H1 (cell line): ENCODE measurements at regions not wholly inside any gene's neighbourhood (a gene's known extent, or its start where the extent isn't known, plus 50 kb on each side); places are given as distances from the start of the nearest gene placed in this dataset.

Source experiments
- CTCF ChIA-PET: fragments of 300-600 bp; sonication (Branson Sonifier 250); formaldehyde crosslinking; loops from one replicate; lab custom pipeline; 2021; ENCODE audit not compliant: partially characterized antibody; lab: Charles Lee
- POLR2A ChIA-PET: fragments of 300-600 bp; sonication (Branson Sonifier 250); formaldehyde crosslinking; loops from one replicate; lab custom pipeline; 2021; ENCODE audit warnings: inconsistent platforms; ENCODE audit not compliant: partially characterized antibody; lab: Charles Lee
- DNase-seq, 2 experiments: peaks; one replicate each; pipeline versions ENCODE4 v3.0.0 to v3.0.0-alpha.2; 2010 to 2022; ENCODE audit warnings: low spot score in 2 of 2, low read depth in 1 of 2, mixed read lengths in 1 of 2
- FAIRE-seq: peaks from 2 replicates; lab custom pipeline; 2011; peaks lifted over from hg19 to GRCh38; lab: Jason Lieb, UNC
- H2AFZ ChIP-seq: 2 replicates; pipeline ENCODE4 v1.8.1; 2012; ENCODE audit warnings: low read length, inconsistent platforms
- H2AK5ac ChIP-seq: 2 replicates; pipeline ENCODE4 v1.6.1; 2013; ENCODE audit warnings: low read depth, low read length
- H2BK120ac ChIP-seq: replicated peaks from 2 replicates; pipeline ENCODE3; 2013; ENCODE audit warnings: low read depth, low read length, inconsistent platforms
- H2BK12ac ChIP-seq: 2 replicates; pipeline ENCODE4 v1.6.1; 2013; ENCODE audit warnings: low read depth, low read length
- H2BK15ac ChIP-seq: 2 replicates; pipeline ENCODE4 v1.6.1; 2013; ENCODE audit warnings: low read length
- H2BK20ac ChIP-seq: 2 replicates; pipeline ENCODE4 v1.6.1; 2013; ENCODE audit warnings: low read length
- H2BK5ac ChIP-seq: 2 replicates; pipeline ENCODE4 v1.6.1; 2013; ENCODE audit warnings: low read depth, low read length
- H3K14ac ChIP-seq: 2 replicates; pipeline ENCODE4 v1.6.1; 2013; ENCODE audit warnings: inconsistent platforms; ENCODE audit not compliant: insufficient read length
- H3K18ac ChIP-seq: 2 replicates; pipeline ENCODE4 v1.6.1; 2013; ENCODE audit warnings: low read length; ENCODE audit errors: extremely low read depth
- H3K23ac ChIP-seq: 2 replicates; pipeline ENCODE4 v1.6.1; 2013; ENCODE audit warnings: inconsistent platforms; ENCODE audit not compliant: insufficient read length
- H3K23me2 ChIP-seq: 2 replicates; pipeline ENCODE4 v1.6.1; 2013; ENCODE audit warnings: low read depth, low read length
- H3K27ac ChIP-seq: 2 replicates; pipeline ENCODE4 v1.6.1; 2011; ENCODE audit warnings: low read depth, low read length, inconsistent platforms
- H3K27me3 ChIP-seq, 4 experiments: replicated peaks in 1 of 4; 1 replicate in 1 of 4; 2 replicates in 3 of 4; pipeline versions ENCODE4 v1.6.1 to v1.8.1; 2011 to 2013; ENCODE audit warnings: low read length in 3 of 4, mild to moderate bottlenecking in 3 of 4, inconsistent platforms in 2 of 4, mixed read lengths in 2 of 4, moderate library complexity in 1 of 4; ENCODE audit not compliant: control insufficient read depth in 3 of 4, insufficient read depth in 3 of 4; ENCODE audit errors: extremely low read depth in 1 of 4
- H3K36me3 ChIP-seq, 4 experiments: 2 replicates each; pipeline versions ENCODE4 v1.6.1 to v1.8.1; 2011 to 2013; ENCODE audit warnings: mild to moderate bottlenecking in 4 of 4, low read length in 3 of 4, moderate library complexity in 2 of 4, control low read depth in 1 of 4, inconsistent platforms in 1 of 4; ENCODE audit not compliant: insufficient read depth in 4 of 4, control insufficient read depth in 2 of 4
- H3K4ac ChIP-seq: replicated peaks from 2 replicates; pipeline ENCODE3; 2013; ENCODE audit warnings: low read length, low read depth, mixed read lengths, inconsistent platforms; ENCODE audit not compliant: insufficient read length
- H3K4me1 ChIP-seq, 4 experiments: replicated peaks in 1 of 4; 1 replicate in 1 of 4; 2 replicates in 3 of 4; pipeline versions ENCODE4 v1.6.1 to v1.8.1; 2011 to 2013; ENCODE audit warnings: low read length in 3 of 4, inconsistent platforms in 2 of 4, mixed read lengths in 1 of 4; ENCODE audit not compliant: insufficient read depth in 4 of 4, control insufficient read depth in 3 of 4
- H3K4me2 ChIP-seq, 2 experiments: 2 replicates each; pipeline versions ENCODE4 v1.6.1 to v1.8.1; 2011 to 2013; ENCODE audit warnings: low read depth in 2 of 2, low read length in 2 of 2, control low read depth in 1 of 2, inconsistent platforms in 1 of 2, mild to moderate bottlenecking in 1 of 2; ENCODE audit not compliant: insufficient read depth in 1 of 2
- H3K4me3 ChIP-seq, 4 experiments: fragments of 200-600, 300-600 bp in 1 of 4; sonication (generic), shearing (Covaris generic), sonication (Bioruptor Twin) in 1 of 4; 2 replicates each; pipeline versions ENCODE4 v1.5.1 to v1.8.1; 2011 to 2016; ENCODE audit warnings: low read length in 4 of 4, low read depth in 3 of 4, control low read depth in 2 of 4, inconsistent platforms in 2 of 4, mild to moderate bottlenecking in 2 of 4, mixed read lengths in 1 of 4, moderate library complexity in 1 of 4; ENCODE audit not compliant: insufficient read depth in 2 of 4; ENCODE audit errors: extremely low read depth in 1 of 4
- H3K56ac ChIP-seq: replicated peaks from 2 replicates; pipeline ENCODE3; 2013; ENCODE audit warnings: low read depth, mild to moderate bottlenecking, mixed read lengths, low read length, inconsistent platforms; ENCODE audit not compliant: insufficient read length
- H3K79me1 ChIP-seq: 2 replicates; pipeline ENCODE4 v1.6.1; 2013; ENCODE audit warnings: low read depth, low read length, control low read depth
- H3K79me2 ChIP-seq, 2 experiments: 2 replicates each; pipeline versions ENCODE4 v1.6.1 to v1.8.1; 2012 to 2013; ENCODE audit warnings: low read length in 2 of 2, mild to moderate bottlenecking in 2 of 2, inconsistent platforms in 1 of 2; ENCODE audit not compliant: insufficient read depth in 2 of 2, control insufficient read depth in 1 of 2
- H3K9ac ChIP-seq, 4 experiments: replicated peaks in 1 of 4; 1 replicate in 1 of 4; 2 replicates in 3 of 4; pipeline versions ENCODE4 v1.6.1 to v1.8.1; 2011 to 2013; ENCODE audit warnings: low read depth in 3 of 4, low read length in 3 of 4, control low read depth in 2 of 4, mild to moderate bottlenecking in 2 of 4, moderate library complexity in 2 of 4, inconsistent platforms in 1 of 4; ENCODE audit errors: extremely low read depth in 1 of 4
- H3K9me3 ChIP-seq, 2 experiments: 2 replicates each; pipeline versions ENCODE4 v1.6.1 to v1.8.1; 2012 to 2013; ENCODE audit warnings: mild to moderate bottlenecking in 2 of 2, moderate library complexity in 2 of 2, control low read depth in 1 of 2, inconsistent platforms in 1 of 2, low read depth in 1 of 2, low read length in 1 of 2, mixed read lengths in 1 of 2; ENCODE audit not compliant: insufficient read depth in 2 of 2
- H4K20me1 ChIP-seq, 2 experiments: replicated peaks in 1 of 2; 2 replicates each; pipeline versions ENCODE3 to v1.8.1; 2011 to 2013; ENCODE audit warnings: inconsistent platforms in 2 of 2, low read length in 2 of 2, mild to moderate bottlenecking in 1 of 2; ENCODE audit not compliant: insufficient read depth in 2 of 2, control insufficient read depth in 1 of 2
- H4K5ac ChIP-seq: 2 replicates; pipeline ENCODE4 v1.6.1; 2013; ENCODE audit warnings: low read length, low read depth, mixed read lengths, inconsistent platforms; ENCODE audit not compliant: insufficient read length
- H4K8ac ChIP-seq: 2 replicates; pipeline ENCODE4 v1.8.0; 2013; ENCODE audit warnings: mild to moderate bottlenecking, moderate library complexity, low read length, inconsistent platforms; ENCODE audit not compliant: insufficient read depth; ENCODE audit errors: extremely low read depth
- H4K91ac ChIP-seq: replicated peaks from 2 replicates; pipeline ENCODE3; 2013; ENCODE audit warnings: low read length, mixed read lengths, inconsistent platforms; ENCODE audit not compliant: insufficient read length
- KDM1A ChIP-seq: fragments of 200-600, 300-600 bp; sonication (generic); IDR thresholded peaks from 2 replicates; pipeline ENCODE4 v1.7.1; 2016; ENCODE audit warnings: mild to moderate bottlenecking, low read length, borderline replicate concordance
- POLR2A ChIP-seq, 2 experiments: IDR thresholded peaks; 1 replicate in 1 of 2; 2 replicates in 1 of 2; pipeline ENCODE4 v1.6.1; 2011; ENCODE audit warnings: low read depth in 2 of 2, low read length in 2 of 2, mild to moderate bottlenecking in 2 of 2; ENCODE audit errors: control extremely low read depth in 1 of 2
- RAD21 ChIP-seq, 2 experiments: IDR thresholded peaks in 1 of 2; conservative IDR thresholded peaks in 1 of 2; 2 replicates each; pipeline ENCODE4 v1.6.1; 2011; ENCODE audit warnings: low read depth in 2 of 2, low read length in 2 of 2, improper control_type of control experiment in 1 of 2, inconsistent platforms in 1 of 2, mild to moderate bottlenecking in 1 of 2, moderate library complexity in 1 of 2
- SP1 ChIP-seq: IDR thresholded peaks from 2 replicates; pipeline ENCODE4 v1.6.1; 2011; ENCODE audit warnings: low read depth, low read length
- TAF1 ChIP-seq: IDR thresholded peaks from 2 replicates; pipeline ENCODE4 v1.6.1; 2011; ENCODE audit warnings: mild to moderate bottlenecking, low read depth, low read length
- WGBS, 2 experiments: shearing (Covaris generic) in 1 of 2; methylation state at CpG; one replicate each; pipeline versions ENCODE4 v1.1.6 to v1.1.7; 2013 to 2015; ENCODE audit warnings: low lambda C conversion rate in 2 of 2, mixed read lengths in 2 of 2, inconsistent platforms in 1 of 2, low coverage in 1 of 2, missing lambda C conversion rate in 1 of 2; ENCODE audit not compliant: insufficient replicate concordance in 2 of 2, insufficient coverage in 1 of 2, insufficient read length in 1 of 2; ENCODE audit errors: extremely low coverage in 1 of 2, missing lambda C conversion rate in 1 of 2; 5-methylcytosine and 5-hydroxymethylcytosine counted together

- Histone ChIP-seq H3K9me3 (no peaks in the 10 kb centered on the region), H2BK15ac (no peak overlapping the region), H2BK5ac (no peak overlapping the region), H2BK12ac (no peak overlapping the region), H3K4me3 (no peak overlapping the region), H3K4me2 (no peak overlapping the region), H3K27ac (no peak overlapping the region), H4K91ac (no peak overlapping the region), H2BK120ac (no peak overlapping the region), H3K9ac (no peak overlapping the region), H3K4ac (no peak overlapping the region), H3K79me1 (no peaks in the 10 kb centered on the region), H4K20me1 (no peaks in the 10 kb centered on the region), H3K56ac (no peak overlapping the region), H3K23me2 (no peaks in the 10 kb centered on the region), H2AFZ (no peak overlapping the region), H3K14ac (no peak overlapping the region), H3K23ac (no peak overlapping the region), H3K79me2 (no peaks in the 10 kb centered on the region), H3K27me3 (no peaks in the 10 kb centered on the region), H3K4me1 (no peaks in the 10 kb centered on the region), H2BK20ac (no peak overlapping the region), H4K8ac (no peak overlapping the region), H4K5ac (no peak overlapping the region), H2AK5ac (no peak overlapping the region), H3K36me3 (no peaks in the 10 kb centered on the region), H3K18ac (no peak overlapping the region)
- no peak for TF ChIP-seq SP1
- no peak for TF ChIP-seq KDM1A
- no peak for TF ChIP-seq TAF1
- no peak for TF ChIP-seq RAD21 (IDR thresholded peaks at IDR 0.05 in 1 of 2, conservative IDR thresholded peaks at IDR 0.05 in 1 of 2; ENCODE audit: low read depth in 2 of 2, low read length in 2 of 2)
- no peak for TF ChIP-seq POLR2A (IDR thresholded peaks at IDR 0.05; ENCODE audit: control extremely low read depth in 1 of 2, low read depth in 2 of 2, low read length in 2 of 2)
- DNase-seq, result no peak
- ChIA-PET POLR2A (no interaction called here), CTCF (interaction anchor here (2.5 kb wide), 1 partner anchor 406 kb away, joined by 8 read pairs; no protein-coding TSS in a partner anchor)
- 74% methylated on average over 1 of the region's 1 CpG; no CpG with 5 or more reads in 1 of the 2 experiments for WGBS, 2 experiments
- no peak for FAIRE-seq
Measured at GRCh38 chr6:94127716-94128115, 708.4 kb upstream of the EPHA7 start.
